ENCODE measurements at regions not wholly inside any gene's neighbourhood (a gene's known extent, or its start where the extent isn't known, plus 50 kb on each side); places are given as distances from the start of the nearest gene placed in this dataset.

GRCh38 chr1:79478160-79478559 is 471.6 kb upstream of the ADGRL4 start (continued):
- TF ChIP-seq NRF1 (IDR thresholded peaks at IDR 0.05; ENCODE audit: low read depth, low read length) (no peak), POLR2A (IDR thresholded peaks at IDR 0.05; ENCODE audit: control extremely low read depth in 1 of 2, low read depth in 2 of 2, low read length in 2 of 2) (no peak)

All from H1 (cell line).